H9 (cell line): ENCODE measurements at regions not wholly inside any gene's neighbourhood (a gene's known extent, or its start where the extent isn't known, plus 50 kb on each side); places are given as distances from the start of the nearest gene placed in this dataset.

ENCODE experiments used
- DNase-seq: peaks from one replicate; pipeline ENCODE4 v3.0.0-alpha.2; 2017
- H2AFZ ChIP-seq: one replicate; pipeline ENCODE4 v1.6.1; 2013; ENCODE audit warnings: mild to moderate bottlenecking, low read length, control low read depth, moderate library complexity
- H2AK5ac ChIP-seq: 2 replicates; pipeline ENCODE4 v1.6.1; 2013; ENCODE audit warnings: low read length, control low read depth, mixed read lengths; ENCODE audit not compliant: insufficient read length
- H2BK120ac ChIP-seq: one replicate; pipeline ENCODE4 v1.6.1; 2013; ENCODE audit warnings: low read depth, mild to moderate bottlenecking, low read length, control low read depth, inconsistent platforms; ENCODE audit not compliant: poor library complexity, severe bottlenecking
- H2BK12ac ChIP-seq: 2 replicates; pipeline ENCODE4 v1.6.1; 2013; ENCODE audit warnings: low read length, control low read depth, mixed read lengths, low read depth; ENCODE audit not compliant: insufficient read length
- H2BK15ac ChIP-seq: 2 replicates; pipeline ENCODE4 v1.6.1; 2013; ENCODE audit warnings: low read depth, low read length, control low read depth
- H2BK20ac ChIP-seq: one replicate; pipeline ENCODE4 v1.6.1; 2013; ENCODE audit warnings: low read depth, mild to moderate bottlenecking, low read length, control low read depth, inconsistent platforms; ENCODE audit not compliant: poor library complexity, severe bottlenecking
- H2BK5ac ChIP-seq: 2 replicates; pipeline ENCODE4 v1.6.1; 2013; ENCODE audit warnings: low read length, control low read depth, mixed read lengths; ENCODE audit not compliant: insufficient read length
- H3K14ac ChIP-seq: 2 replicates; pipeline ENCODE4 v1.6.1; 2013; ENCODE audit warnings: low read length, control low read depth; ENCODE audit not compliant: insufficient read depth
- H3K18ac ChIP-seq: 2 replicates; pipeline ENCODE4 v1.6.1; 2013; ENCODE audit warnings: low read depth, mild to moderate bottlenecking, mixed read lengths, low read length, control low read depth; ENCODE audit not compliant: insufficient read length
- H3K23ac ChIP-seq: 2 replicates; pipeline ENCODE4 v1.6.1; 2013; ENCODE audit warnings: low read length, control low read depth, mixed read lengths, low read depth; ENCODE audit not compliant: insufficient read length
- H3K23me2 ChIP-seq: 2 replicates; pipeline ENCODE4 v1.6.1; 2013; ENCODE audit warnings: low read depth, mild to moderate bottlenecking, mixed read lengths, low read length, control low read depth; ENCODE audit not compliant: insufficient read length, poor library complexity, severe bottlenecking
- H3K27ac ChIP-seq: 2 replicates; pipeline ENCODE4 v1.5.1; 2013; ENCODE audit warnings: low read length, control low read depth, mixed read lengths, low read depth; ENCODE audit not compliant: insufficient read length
- H3K27me3 ChIP-seq: 2 replicates; pipeline ENCODE4 v1.6.1; 2013; ENCODE audit warnings: low read length, control low read depth, inconsistent platforms; ENCODE audit not compliant: insufficient read depth
- H3K4ac ChIP-seq: 2 replicates; pipeline ENCODE4 v1.6.1; 2013; ENCODE audit warnings: low read depth, mild to moderate bottlenecking, control low read depth, inconsistent platforms, low read length, moderate library complexity
- H3K4me1 ChIP-seq: 2 replicates; pipeline ENCODE4 v1.6.1; 2013; ENCODE audit warnings: low read length, control low read depth, inconsistent platforms; ENCODE audit not compliant: insufficient read depth
- H3K4me2 ChIP-seq: 2 replicates; pipeline ENCODE4 v1.6.1; 2013; ENCODE audit warnings: low read length, control low read depth, mixed read lengths; ENCODE audit not compliant: insufficient read length, insufficient read depth
- H3K56ac ChIP-seq: 2 replicates; pipeline ENCODE4 v1.6.1; 2013; ENCODE audit warnings: low read depth, mild to moderate bottlenecking, mixed read lengths, low read length, control low read depth; ENCODE audit not compliant: insufficient read length
- H3K79me1 ChIP-seq: 2 replicates; pipeline ENCODE4 v1.6.1; 2013; ENCODE audit warnings: low read depth, mild to moderate bottlenecking, moderate library complexity, low read length, control low read depth, inconsistent platforms; ENCODE audit not compliant: insufficient read depth, poor library complexity, severe bottlenecking
- H3K79me2 ChIP-seq: 2 replicates; pipeline ENCODE4 v1.6.1; 2013; ENCODE audit warnings: low read length, control low read depth, inconsistent platforms; ENCODE audit not compliant: insufficient read depth
- H3K9ac ChIP-seq: 2 replicates; pipeline ENCODE4 v1.6.1; 2013; ENCODE audit warnings: low read length, control low read depth, mixed read lengths; ENCODE audit not compliant: insufficient read length; ENCODE audit errors: extremely low read depth
- H3K9me3 ChIP-seq: one replicate; pipeline ENCODE4 v1.6.1; 2013; ENCODE audit warnings: low read depth, low read length, inconsistent platforms; ENCODE audit not compliant: control insufficient read depth
- H3T11ph ChIP-seq: one replicate; pipeline ENCODE4 v1.6.1; 2013; ENCODE audit warnings: mild to moderate bottlenecking, low read length, control low read depth, inconsistent platforms
- H4K20me1 ChIP-seq: one replicate; pipeline ENCODE4 v1.6.1; 2013; ENCODE audit not compliant: control insufficient read depth, insufficient read length, insufficient read depth
- H4K5ac ChIP-seq: 2 replicates; pipeline ENCODE4 v1.6.1; 2013; ENCODE audit warnings: low read depth, mild to moderate bottlenecking, mixed read lengths, low read length, control low read depth; ENCODE audit not compliant: insufficient read length
- H4K8ac ChIP-seq: replicated peaks from 2 replicates; pipeline ENCODE4 v1.6.1; 2013; ENCODE audit warnings: low read length, control low read depth, mixed read lengths, low read depth; ENCODE audit not compliant: insufficient read length
- H4K91ac ChIP-seq: 2 replicates; pipeline ENCODE4 v1.6.1; 2013; ENCODE audit warnings: low read depth, mild to moderate bottlenecking, moderate library complexity, mixed read lengths, low read length, control low read depth; ENCODE audit not compliant: insufficient read length
- H3K27ac Mint-ChIP-seq, 3 experiments: 2 replicates in 2 of 3; 3 replicates in 1 of 3; pipeline ENCODE4 v1.8.0; 2020 to 2021; ENCODE audit warnings: mixed read lengths in 3 of 3, mild to moderate bottlenecking in 1 of 3, moderate library complexity in 1 of 3
- H3K27me3 Mint-ChIP-seq: 2 replicates; pipeline ENCODE4 v1.8.0; 2021; ENCODE audit warnings: low read depth, mild to moderate bottlenecking, moderate library complexity, mixed read lengths
- H3K36me3 Mint-ChIP-seq, 3 experiments: 2 replicates in 2 of 3; 3 replicates in 1 of 3; pipeline ENCODE4 v1.8.0; 2020 to 2021; ENCODE audit warnings: low read depth in 3 of 3, mixed read lengths in 3 of 3; ENCODE audit not compliant: insufficient read depth in 1 of 3
- H3K4me1 Mint-ChIP-seq, 2 experiments: 2 replicates each; pipeline ENCODE4 v1.8.0; 2020; ENCODE audit warnings: mixed read lengths in 2 of 2
- H3K4me3 Mint-ChIP-seq, 2 experiments: 2 replicates in 1 of 2; 3 replicates in 1 of 2; pipeline ENCODE4 v1.8.0; 2020 to 2021; ENCODE audit warnings: mild to moderate bottlenecking in 2 of 2, mixed read lengths in 2 of 2, moderate library complexity in 1 of 2
- H3K9me3 Mint-ChIP-seq, 2 experiments: 2 replicates in 1 of 2; 3 replicates in 1 of 2; pipeline ENCODE4 v1.8.0; 2020; ENCODE audit warnings: mild to moderate bottlenecking in 2 of 2, mixed read lengths in 2 of 2, moderate library complexity in 1 of 2
- CTCF ChIP-seq: fragments of 200-600 bp; sonication (generic); conservative IDR thresholded peaks from 3 replicates; pipeline ENCODE4 v1.8.0; 2021; ENCODE audit warnings: antibody characterized with exemption, mild to moderate bottlenecking
- WGBS: extraction: QIAGEN DNeasy Blood & Tissue Kit; methylation state at CpG from one replicate; pipeline ENCODE4 v1.1.7; 2013; ENCODE audit warnings: missing lambda C conversion rate, low lambda C conversion rate, mixed read lengths; ENCODE audit not compliant: insufficient read length; ENCODE audit errors: extremely low coverage; 5-methylcytosine and 5-hydroxymethylcytosine counted together

- no CpG with 5 or more reads among the region's 6 CpGs for WGBS
- no peak overlapping the region for H2BK12ac ChIP-seq
- no peak overlapping the region for H3T11ph ChIP-seq
- no peak overlapping the region for H2BK20ac ChIP-seq
- no peak overlapping the region for H2AFZ ChIP-seq
- H2AK5ac ChIP-seq: no peak overlapping the region
- no peaks in the 10 kb centered on the region for H3K4me1 ChIP-seq
- no peaks in the 10 kb centered on the region for H3K27me3 ChIP-seq
- no peak overlapping the region for H3K14ac ChIP-seq
- H3K9ac ChIP-seq: no peak overlapping the region
- no peak overlapping the region for H4K8ac ChIP-seq
- H3K4ac ChIP-seq: no peak overlapping the region
- H2BK120ac ChIP-seq: no peak overlapping the region
- no peak overlapping the region for H3K56ac ChIP-seq
- no peaks in the 10 kb centered on the region for H3K79me2 ChIP-seq
- H3K4me1 Mint-ChIP-seq: peaks cover 4% of the 10 kb centered on the region in 2 experiments; a peak in 2 of 4 replicates
- H3K4me3 Mint-ChIP-seq: no peak overlapping the region
- peaks cover 16% of the 10 kb centered on the region for H3K27me3 Mint-ChIP-seq
- DNase-seq: no peak
- no peak overlapping the region for H3K18ac ChIP-seq
- no peak overlapping the region for H2BK15ac ChIP-seq
- H3K79me1 ChIP-seq: no peaks in the 10 kb centered on the region
- H4K91ac ChIP-seq: no peak overlapping the region
- H3K27ac Mint-ChIP-seq: no peak overlapping the region
- H3K9me3 ChIP-seq: peaks cover 5% of the 10 kb centered on the region
- H3K4me2 ChIP-seq: no peak overlapping the region
- H3K9me3 Mint-ChIP-seq: peaks cover 16 to 19% of the 10 kb centered on the region in 2 experiments; a peak in 4 of 5 replicates
- H4K5ac ChIP-seq: no peak overlapping the region
- H3K23ac ChIP-seq: no peak overlapping the region
- H3K23me2 ChIP-seq: peaks cover 3% of the 10 kb centered on the region
- no peak for TF ChIP-seq CTCF
- H3K27ac ChIP-seq: no peak overlapping the region
- H4K20me1 ChIP-seq: no peaks in the 10 kb centered on the region
- H3K36me3 Mint-ChIP-seq: peaks cover 2 to 15% (median 10%) of the 10 kb centered on the region in 3 experiments; a peak in 6 of 7 replicates
- no peak overlapping the region for H2BK5ac ChIP-seq
Measured at GRCh38 chr1:5375481-5375880, 616.7 kb downstream of the NPHP4 start.
